Endothelial cell of umbilical vein (primary cell): ENCODE measurements at regions not wholly inside any gene's neighbourhood (a gene's known extent, or its start where the extent isn't known, plus 50 kb on each side); places are given as distances from the start of the nearest gene placed in this dataset.

ENCODE experiments used
- BruUV-seq: library from RNA; stranded (reverse); fragments of 400-500 nt; replicated peaks from 2 replicates; lab custom pipeline; 2021; lab: Mats Ljungman, UMichigan
- CTCF ChIA-PET: fragments of 300-600, 350-600 bp; sonication (Branson Sonifier 250); formaldehyde crosslinking; loops from one replicate; lab custom pipeline; 2021; ENCODE audit warnings: antibody characterized with exemption, inconsistent platforms; lab: Charles Lee
- POLR2A ChIA-PET: fragments of 300-600, 350-600 bp; sonication (Branson Sonifier 250); formaldehyde crosslinking; loops from one replicate; lab custom pipeline; 2021; ENCODE audit warnings: antibody characterized with exemption, inconsistent platforms; lab: Charles Lee
- DNase-seq: peaks from one replicate; pipeline ENCODE4 v3.0.0-alpha.2; 2011; ENCODE audit warnings: low read depth, low spot score
- FAIRE-seq: peaks from 2 replicates; lab custom pipeline; 2011; peaks lifted over from hg19 to GRCh38; lab: Jason Lieb, UNC
- H2AFZ ChIP-seq: 2 replicates; pipeline ENCODE4 v1.6.0; 2012; ENCODE audit warnings: low read depth, low read length, control low read depth, inconsistent platforms
- H3K27ac ChIP-seq: 2 replicates; pipeline ENCODE4 v1.5.1; 2011; ENCODE audit warnings: low read depth, mild to moderate bottlenecking, control low read depth, low read length, moderate library complexity; ENCODE audit not compliant: insufficient read depth
- H3K27me3 ChIP-seq, 2 experiments: 2 replicates each; pipeline versions ENCODE4 v1.6.0 to v1.6.1; 2011; ENCODE audit warnings: low read length in 2 of 2, mixed read lengths in 1 of 2; ENCODE audit not compliant: control insufficient read depth in 2 of 2, insufficient read depth in 2 of 2
- H3K36me3 ChIP-seq, 2 experiments: 2 replicates in 1 of 2; 3 replicates in 1 of 2; pipeline ENCODE4 v1.5.1; 2011; ENCODE audit warnings: low read length in 2 of 2, mild to moderate bottlenecking in 1 of 2, moderate library complexity in 1 of 2; ENCODE audit not compliant: control insufficient read depth in 2 of 2, insufficient read depth in 2 of 2; ENCODE audit errors: extremely low read depth in 1 of 2
- H3K4me1 ChIP-seq: 3 replicates; pipeline ENCODE4 v1.5.1; 2011; ENCODE audit warnings: mild to moderate bottlenecking, low read length; ENCODE audit not compliant: control insufficient read depth, insufficient read depth; ENCODE audit errors: extremely low read depth
- H3K4me2 ChIP-seq: 2 replicates; pipeline ENCODE4 v1.6.1; 2011; ENCODE audit warnings: low read length, control low read depth, mixed read lengths; ENCODE audit not compliant: insufficient read depth
- H3K4me3 ChIP-seq, 3 experiments: fragments of 200-600 bp in 1 of 3; sonication (generic), shearing (Covaris generic) in 1 of 3; replicated peaks in 1 of 3; 2 replicates each; pipeline ENCODE4 v1.5.1; 2011 to 2016; ENCODE audit warnings: control low read depth in 3 of 3, low read length in 3 of 3, mild to moderate bottlenecking in 2 of 3, inconsistent platforms in 1 of 3, low read depth in 1 of 3, moderate library complexity in 1 of 3; ENCODE audit not compliant: insufficient read depth in 1 of 3
- H3K79me2 ChIP-seq: 2 replicates; pipeline ENCODE4 v1.6.0; 2012; ENCODE audit warnings: low read length, inconsistent platforms; ENCODE audit not compliant: control insufficient read depth, insufficient read depth
- H3K9ac ChIP-seq: replicated peaks from 2 replicates; pipeline ENCODE3; 2011; ENCODE audit warnings: low read length, control low read depth; ENCODE audit not compliant: insufficient read depth; ENCODE audit errors: extremely low read depth
- H3K9me1 ChIP-seq: replicated peaks from 3 replicates; pipeline ENCODE4 v1.6.0; 2011; ENCODE audit warnings: mild to moderate bottlenecking, low read length; ENCODE audit not compliant: control insufficient read depth, insufficient read depth; ENCODE audit errors: extremely low read depth
- H3K9me3 ChIP-seq: replicated peaks from 2 replicates; pipeline ENCODE4 v1.5.1; 2012; ENCODE audit warnings: low read length, inconsistent platforms; ENCODE audit not compliant: control insufficient read depth, insufficient read depth
- H4K20me1 ChIP-seq: replicated peaks from 2 replicates; pipeline ENCODE3; 2011; ENCODE audit warnings: mild to moderate bottlenecking, low read length; ENCODE audit not compliant: control insufficient read depth, insufficient read depth; ENCODE audit errors: extremely low read depth
- EZH2 ChIP-seq: IDR thresholded peaks from 2 replicates; pipeline ENCODE4 v1.6.1; 2012; ENCODE audit warnings: borderline replicate concordance, low read depth, mild to moderate bottlenecking, moderate library complexity, low read length, inconsistent platforms; ENCODE audit not compliant: severe bottlenecking
- FOS ChIP-seq: IDR thresholded peaks from 2 replicates; pipeline ENCODE4 v1.6.1; 2011; ENCODE audit warnings: mild to moderate bottlenecking, low read length, moderate library complexity, borderline replicate concordance; ENCODE audit not compliant: insufficient read depth
- GATA2 ChIP-seq: IDR thresholded peaks from 2 replicates; pipeline ENCODE4 v1.7.0; 2011; ENCODE audit warnings: low read depth, mild to moderate bottlenecking, moderate library complexity, mixed read lengths, low read length; ENCODE audit not compliant: insufficient read length, insufficient read depth
- JUN ChIP-seq: IDR thresholded peaks from 2 replicates; pipeline ENCODE4 v1.6.1; 2011; ENCODE audit warnings: borderline replicate concordance, low read depth; ENCODE audit not compliant: insufficient read length, insufficient read depth
- MAX ChIP-seq: IDR thresholded peaks from 2 replicates; pipeline ENCODE4 v1.6.1; 2011; ENCODE audit not compliant: insufficient read depth, insufficient read length
- MYC ChIP-seq: IDR thresholded peaks from one replicate; pipeline ENCODE4 v1.6.1; 2011; ENCODE audit warnings: mild to moderate bottlenecking, low read depth, low read length
- POLR2A ChIP-seq: IDR thresholded peaks from 2 replicates; pipeline ENCODE4 v1.6.1; 2012; ENCODE audit warnings: low read depth, mild to moderate bottlenecking, control low read depth, low read length
- POLR2AphosphoS5 ChIP-seq: IDR thresholded peaks from 2 replicates; pipeline ENCODE4 v1.6.1; 2012; ENCODE audit warnings: low read depth, mild to moderate bottlenecking, control low read depth, low read length, moderate library complexity; ENCODE audit not compliant: insufficient read depth
- dilution Hi-C: fragments of 300-500 bp; cut with MboI; formaldehyde crosslinking; loops from one replicate; pipeline ENCODE4 v1.15.0; 2019; ENCODE audit warnings: low sequenced_read_pairs; ENCODE audit not compliant: extremely low pct_ligation_motif_present
- intact Hi-C: fragments of 100-400 bp; cut with micrococcal nuclease; formaldehyde crosslinking; loops from one replicate; pipeline ENCODE4 v1.10.0; 2022
- TF ChIP-seq, protein P1 (sequence below), 2 donors: IDR thresholded peaks; 1 replicate in 1 of 2; 2 replicates in 1 of 2; pipeline ENCODE4 v1.5.1; 2011; ENCODE audit warnings: low read length in 2 of 2, mild to moderate bottlenecking in 2 of 2, moderate library complexity in 2 of 2, control low read depth in 1 of 2, inconsistent platforms in 1 of 2, low read depth in 1 of 2; ENCODE audit not compliant: insufficient read depth in 1 of 2; ENCODE audit errors: extremely low read depth in 1 of 2

GRCh38 chr7:69508736-69509135, 89.5 kb upstream of the AUTS2 start:
- no peak for DNase-seq
- Histone ChIP-seq H3K4me2 (no peak overlapping the region), H3K9me1 (no peaks in the 10 kb centered on the region), H4K20me1 (no peaks in the 10 kb centered on the region), H3K27me3 (no peaks in the 10 kb centered on the region), H3K36me3 (no peaks in the 10 kb centered on the region), H3K4me3 (no peak overlapping the region), H3K27ac (no peak overlapping the region), H3K9me3 (no peaks in the 10 kb centered on the region), H3K9ac (no peak overlapping the region), H3K79me2 (no peaks in the 10 kb centered on the region), H3K4me1 (no peaks in the 10 kb centered on the region), H2AFZ (no peak overlapping the region)
- intact Hi-C loops (no loop called here), dilution Hi-C loops (no loop called here)
- CTCF ChIA-PET, result interaction anchor here (0.7 kb wide), 1 partner anchor 219 kb away, joined by 3 read pairs; no protein-coding TSS in a partner anchor
- no peak for FAIRE-seq
- POLR2A ChIA-PET, result no interaction called here
- no TSS peak for BruUV-seq
- TF ChIP-seq JUN (no peak), MYC (no peak), EZH2 (no peak), MAX (no peak), GATA2 (no peak), FOS (no peak), POLR2A (no peak), POLR2AphosphoS5 (no peak)
- TF ChIP-seq, protein P1, sequence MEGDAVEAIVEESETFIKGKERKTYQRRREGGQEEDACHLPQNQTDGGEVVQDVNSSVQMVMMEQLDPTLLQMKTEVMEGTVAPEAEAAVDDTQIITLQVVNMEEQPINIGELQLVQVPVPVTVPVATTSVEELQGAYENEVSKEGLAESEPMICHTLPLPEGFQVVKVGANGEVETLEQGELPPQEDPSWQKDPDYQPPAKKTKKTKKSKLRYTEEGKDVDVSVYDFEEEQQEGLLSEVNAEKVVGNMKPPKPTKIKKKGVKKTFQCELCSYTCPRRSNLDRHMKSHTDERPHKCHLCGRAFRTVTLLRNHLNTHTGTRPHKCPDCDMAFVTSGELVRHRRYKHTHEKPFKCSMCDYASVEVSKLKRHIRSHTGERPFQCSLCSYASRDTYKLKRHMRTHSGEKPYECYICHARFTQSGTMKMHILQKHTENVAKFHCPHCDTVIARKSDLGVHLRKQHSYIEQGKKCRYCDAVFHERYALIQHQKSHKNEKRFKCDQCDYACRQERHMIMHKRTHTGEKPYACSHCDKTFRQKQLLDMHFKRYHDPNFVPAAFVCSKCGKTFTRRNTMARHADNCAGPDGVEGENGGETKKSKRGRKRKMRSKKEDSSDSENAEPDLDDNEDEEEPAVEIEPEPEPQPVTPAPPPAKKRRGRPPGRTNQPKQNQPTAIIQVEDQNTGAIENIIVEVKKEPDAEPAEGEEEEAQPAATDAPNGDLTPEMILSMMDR (IDR thresholded peaks at IDR 0.05; ENCODE audit: extremely low read depth in 1 of 2, insufficient read depth in 1 of 2, low read depth in 1 of 2, low read length in 2 of 2), result no peak
